ENCODE measurements at regions not wholly inside any gene's neighbourhood (a gene's known extent, or its start where the extent isn't known, plus 50 kb on each side); places are given as distances from the start of the nearest gene placed in this dataset.

DNA sequence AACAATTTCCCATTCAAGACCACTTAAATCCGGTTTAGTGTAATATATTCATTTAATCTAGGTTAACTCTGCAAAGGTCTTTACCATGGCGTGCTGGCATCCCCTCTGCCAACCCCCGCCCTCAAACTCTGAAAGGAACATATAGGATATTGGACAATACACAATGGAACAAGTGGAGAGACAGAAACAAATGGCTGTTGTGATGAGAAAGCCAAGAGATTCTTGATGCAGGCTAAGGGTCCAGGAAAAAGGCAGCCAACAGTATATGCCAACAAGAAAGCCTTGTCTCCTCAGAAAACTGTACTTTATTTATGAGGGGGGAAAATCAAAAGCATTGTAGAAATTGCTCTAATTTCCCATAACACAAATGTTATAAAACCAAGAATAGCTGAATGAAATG, 407.3 kb upstream of the SGCG start:
- no peaks in the 10 kb centered on the region for H3K36me3 ChIP-seq (replicated peaks in 1 of 2; ENCODE audit: control extremely low read depth in 1 of 2, control insufficient read depth in 1 of 2, extremely low read depth in 1 of 2, insufficient read depth in 2 of 2, low read length in 1 of 2)
- no peak overlapping the region for H3K4me2 ChIP-seq (replicated peaks; ENCODE audit: low read depth, low read length, poor library complexity, severe bottlenecking)
- no peaks in the 10 kb centered on the region for H4K20me1 ChIP-seq (ENCODE audit: control insufficient read depth, insufficient read depth, low read length, poor library complexity, severe bottlenecking)
- no peaks in the 10 kb centered on the region for H3K4me1 Mint-ChIP-seq
- H3K4me1 ChIP-seq (ENCODE audit: control insufficient read depth in 2 of 2, insufficient read depth in 2 of 2, low read length in 2 of 2), result no peaks in the 10 kb centered on the region
- H2AFZ ChIP-seq (ENCODE audit: insufficient read depth, low read depth, low read length, poor library complexity, severe bottlenecking), result no peak overlapping the region
- no peaks in the 10 kb centered on the region for H3K9me3 ChIP-seq (ENCODE audit: control extremely low read depth in 1 of 3, control insufficient read depth in 2 of 3, insufficient read depth in 1 of 3, low read length in 2 of 3)
- no peak overlapping the region for H3K9ac ChIP-seq (ENCODE audit: low read length)
- H3K27me3 Mint-ChIP-seq, result no peaks in the 10 kb centered on the region
- H3K4me3 Mint-ChIP-seq, result no peak overlapping the region
- no peaks in the 10 kb centered on the region for H3K79me2 ChIP-seq (ENCODE audit: control insufficient read depth, insufficient read depth, low read length)
- ChIA-PET CTCF (no interaction called here), POLR2A (no interaction called here)
- DNase-seq (no peak), ATAC-seq (ENCODE audit: low read depth) (no peak)
- no peak overlapping the region for H3K27ac Mint-ChIP-seq
- H3K4me3 ChIP-seq (ENCODE audit: control extremely low read depth in 1 of 5, extremely low read depth in 1 of 5, insufficient read depth in 1 of 5, low read depth in 2 of 5, low read length in 4 of 5), result no peak overlapping the region
- no peaks in the 10 kb centered on the region for H3K27me3 ChIP-seq (replicated peaks in 1 of 4; ENCODE audit: control extremely low read depth in 1 of 4, control insufficient read depth in 3 of 4, insufficient read depth in 4 of 4, low read length in 3 of 4)
- H3K27ac ChIP-seq (ENCODE audit: low read length in 2 of 2), result no peak overlapping the region
- H3K9me3 Mint-ChIP-seq (ENCODE audit: insufficient read depth), result peaks cover 3% of the 10 kb centered on the region
- no peak for TF ChIP-seq EZH2 (IDR thresholded peaks at IDR 0.05; ENCODE audit: borderline replicate concordance, insufficient read depth, low read depth, low read length, poor library complexity, severe bottlenecking)
- TF ChIP-seq, protein P1, sequence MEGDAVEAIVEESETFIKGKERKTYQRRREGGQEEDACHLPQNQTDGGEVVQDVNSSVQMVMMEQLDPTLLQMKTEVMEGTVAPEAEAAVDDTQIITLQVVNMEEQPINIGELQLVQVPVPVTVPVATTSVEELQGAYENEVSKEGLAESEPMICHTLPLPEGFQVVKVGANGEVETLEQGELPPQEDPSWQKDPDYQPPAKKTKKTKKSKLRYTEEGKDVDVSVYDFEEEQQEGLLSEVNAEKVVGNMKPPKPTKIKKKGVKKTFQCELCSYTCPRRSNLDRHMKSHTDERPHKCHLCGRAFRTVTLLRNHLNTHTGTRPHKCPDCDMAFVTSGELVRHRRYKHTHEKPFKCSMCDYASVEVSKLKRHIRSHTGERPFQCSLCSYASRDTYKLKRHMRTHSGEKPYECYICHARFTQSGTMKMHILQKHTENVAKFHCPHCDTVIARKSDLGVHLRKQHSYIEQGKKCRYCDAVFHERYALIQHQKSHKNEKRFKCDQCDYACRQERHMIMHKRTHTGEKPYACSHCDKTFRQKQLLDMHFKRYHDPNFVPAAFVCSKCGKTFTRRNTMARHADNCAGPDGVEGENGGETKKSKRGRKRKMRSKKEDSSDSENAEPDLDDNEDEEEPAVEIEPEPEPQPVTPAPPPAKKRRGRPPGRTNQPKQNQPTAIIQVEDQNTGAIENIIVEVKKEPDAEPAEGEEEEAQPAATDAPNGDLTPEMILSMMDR (IDR thresholded peaks at IDR 0.05), result no peak
- no CpG with 5 or more reads among the region's 3 CpGs for WGBS (ENCODE audit: insufficient coverage)
- intact Hi-C loops (cut with micrococcal nuclease), result no loop called here

DNA sequence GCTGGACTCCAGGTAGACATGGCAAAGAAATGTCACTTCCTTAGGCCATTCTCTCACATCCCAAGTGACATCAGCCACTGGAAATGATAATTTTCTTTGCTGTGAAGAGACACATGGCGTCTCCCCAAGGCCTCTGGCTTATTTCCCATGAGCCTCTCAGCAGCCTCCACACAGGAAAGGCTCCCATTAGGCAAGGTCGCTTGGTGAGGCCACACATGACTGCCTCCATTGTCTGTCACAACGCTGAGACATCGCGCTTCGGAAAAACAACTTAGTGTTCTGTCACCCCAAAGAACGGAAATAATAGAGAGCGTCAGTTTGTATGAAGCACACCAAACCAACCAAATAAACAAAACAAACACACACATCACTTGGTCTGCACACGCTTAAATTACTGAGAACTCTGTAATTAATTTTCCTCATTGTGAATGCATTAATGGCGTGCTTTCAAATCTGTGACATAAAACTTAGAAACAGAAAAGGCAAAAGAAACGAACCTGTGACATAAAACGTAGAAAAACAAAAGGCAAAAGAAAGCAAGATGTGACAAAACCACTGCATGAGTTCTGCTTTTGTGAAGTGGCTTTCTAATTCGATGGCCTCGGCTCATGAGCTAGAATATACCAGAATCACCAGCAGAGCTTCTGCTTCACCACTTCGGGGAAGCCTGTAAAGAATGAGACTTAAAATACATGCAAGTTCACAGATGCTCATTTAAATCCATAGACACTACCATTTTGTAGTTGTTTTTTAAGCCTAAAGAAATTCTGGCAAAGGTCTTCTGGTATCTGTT, 404.2 kb upstream of the SGCG start:
- ChIA-PET POLR2A (no interaction called here), CTCF (no interaction called here)
- DNase-seq (no peak), ATAC-seq (ENCODE audit: low read depth) (no peak)
- Mint-ChIP-seq H3K9me3 (ENCODE audit: insufficient read depth) (no peaks in the 10 kb centered on the region), H3K4me1 (no peaks in the 10 kb centered on the region), H3K4me3 (no peak overlapping the region), H3K27ac (no peak overlapping the region), H3K27me3 (no peaks in the 10 kb centered on the region)
- H3K4me1 ChIP-seq (ENCODE audit: control insufficient read depth in 2 of 2, insufficient read depth in 2 of 2, low read length in 2 of 2), result no peaks in the 10 kb centered on the region
- no peaks in the 10 kb centered on the region for H3K79me2 ChIP-seq (ENCODE audit: control insufficient read depth, insufficient read depth, low read length)
- H3K27me3 ChIP-seq (replicated peaks in 1 of 4; ENCODE audit: control extremely low read depth in 1 of 4, control insufficient read depth in 3 of 4, insufficient read depth in 4 of 4, low read length in 3 of 4), result no peaks in the 10 kb centered on the region
- H3K9ac ChIP-seq (ENCODE audit: low read length), result no peak overlapping the region
- no peak overlapping the region for H3K4me2 ChIP-seq (replicated peaks; ENCODE audit: low read depth, low read length, poor library complexity, severe bottlenecking)
- H3K27ac ChIP-seq (ENCODE audit: low read length in 2 of 2), result no peak overlapping the region
- no peak for TF ChIP-seq EZH2 (IDR thresholded peaks at IDR 0.05; ENCODE audit: borderline replicate concordance, insufficient read depth, low read depth, low read length, poor library complexity, severe bottlenecking)
- TF ChIP-seq, protein P1 (IDR thresholded peaks at IDR 0.05), result no peak
- no peaks in the 10 kb centered on the region for H3K36me3 ChIP-seq (replicated peaks in 1 of 2; ENCODE audit: control extremely low read depth in 1 of 2, control insufficient read depth in 1 of 2, extremely low read depth in 1 of 2, insufficient read depth in 2 of 2, low read length in 1 of 2)
- no peaks in the 10 kb centered on the region for H3K9me3 ChIP-seq (ENCODE audit: control extremely low read depth in 1 of 3, control insufficient read depth in 2 of 3, insufficient read depth in 1 of 3, low read length in 2 of 3)
- no peaks in the 10 kb centered on the region for H4K20me1 ChIP-seq (ENCODE audit: control insufficient read depth, insufficient read depth, low read length, poor library complexity, severe bottlenecking)
- H3K4me3 ChIP-seq (ENCODE audit: control extremely low read depth in 1 of 5, extremely low read depth in 1 of 5, insufficient read depth in 1 of 5, low read depth in 2 of 5, low read length in 4 of 5), result no peak overlapping the region
- intact Hi-C loops (cut with micrococcal nuclease), result no loop called here
- WGBS (ENCODE audit: insufficient coverage), result 68% methylated on average over 13 of the region's 15 CpGs
- no peak overlapping the region for H2AFZ ChIP-seq (ENCODE audit: insufficient read depth, low read depth, low read length, poor library complexity, severe bottlenecking)

Data from B cell (primary cell).